ENCODE measurements at regions not wholly inside any gene's neighbourhood (a gene's known extent, or its start where the extent isn't known, plus 50 kb on each side); places are given as distances from the start of the nearest gene placed in this dataset.

GRCh38 chr6:159433550-159433949, 259.5 kb downstream of the SOD2 start:
- no peak for TF ChIP-seq CTCF (conservative IDR thresholded peaks at IDR 0.05 in 1 of 2, IDR thresholded peaks at IDR 0.05 in 1 of 2; ENCODE audit: low read depth in 1 of 2, low read length in 2 of 2)
- TF ChIP-seq EZH2 (IDR thresholded peaks at IDR 0.05; ENCODE audit: low read length, missing control alignments): no peak
